ENCODE measurements at regions not wholly inside any gene's neighbourhood (a gene's known extent, or its start where the extent isn't known, plus 50 kb on each side); places are given as distances from the start of the nearest gene placed in this dataset.

DNA sequence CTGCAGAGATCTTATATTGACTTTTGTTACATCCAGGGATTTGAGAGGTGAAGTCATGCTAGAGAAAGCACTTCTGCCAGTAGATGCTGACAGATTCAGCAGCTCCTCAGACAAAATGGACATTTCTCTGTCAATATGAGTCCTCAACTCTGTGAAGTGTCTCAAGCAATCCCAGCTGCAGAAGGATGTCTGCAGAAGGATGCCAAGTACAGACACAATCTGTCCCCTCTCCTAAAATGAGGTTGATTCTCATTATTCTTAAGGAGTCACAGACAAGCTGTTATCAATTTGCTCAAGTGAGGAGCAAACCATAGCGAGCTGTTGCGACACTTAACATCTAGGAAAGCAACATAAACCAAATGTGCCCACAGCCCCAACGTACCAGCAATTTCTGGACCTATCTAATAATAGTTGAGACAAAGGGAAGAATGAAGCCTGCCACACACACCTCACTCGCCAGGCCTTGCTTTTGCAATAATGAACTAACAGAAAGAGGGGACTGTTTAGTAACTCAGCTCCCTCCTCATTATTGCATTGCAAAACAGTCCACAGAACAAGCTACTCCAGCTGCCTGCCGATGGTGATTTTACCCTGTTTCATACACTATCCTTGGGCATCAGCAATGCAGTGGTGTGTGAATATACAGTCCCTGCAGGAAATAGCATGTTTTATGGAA is 364.2 kb upstream of the PDE4D start:
- TF ChIP-seq EZH2phosphoT487 (IDR thresholded peaks at IDR 0.05; ENCODE audit: insufficient read depth, low read depth) (no peak), EZH2 (IDR thresholded peaks at IDR 0.05; ENCODE audit: insufficient read depth, poor library complexity, severe bottlenecking) (no peak)

Data from GM23248 (cell line).